ENCODE measurements at regions not wholly inside any gene's neighbourhood (a gene's known extent, or its start where the extent isn't known, plus 50 kb on each side); places are given as distances from the start of the nearest gene placed in this dataset.

GRCh38 chr1:218665221-218665620 is 320.1 kb downstream of the TGFB2 start:
- TF ChIP-seq POLR2AphosphoS5 (IDR thresholded peaks at IDR 0.05; ENCODE audit: borderline replicate concordance, low read depth, low read length) (no peak), EZH2 (IDR thresholded peaks at IDR 0.05) (no peak), FOXP2 (optimal IDR thresholded peaks at IDR 0.05; ENCODE audit: control extremely low read depth, extremely low read length, insufficient read depth) (no peak)
